Activated CD4-positive, alpha-beta T cell treated with anti-CD3 and anti-CD28 coated beads, Interleukin-2, amount 50 U/mL, for 48 hours (primary cell): ENCODE measurements at regions not wholly inside any gene's neighbourhood (a gene's known extent, or its start where the extent isn't known, plus 50 kb on each side); places are given as distances from the start of the nearest gene placed in this dataset.

Source experiments
- DNase-seq, 2 experiments: peaks; one replicate each; pipeline ENCODE4 v3.0.0-alpha.2; 2020

DNA sequence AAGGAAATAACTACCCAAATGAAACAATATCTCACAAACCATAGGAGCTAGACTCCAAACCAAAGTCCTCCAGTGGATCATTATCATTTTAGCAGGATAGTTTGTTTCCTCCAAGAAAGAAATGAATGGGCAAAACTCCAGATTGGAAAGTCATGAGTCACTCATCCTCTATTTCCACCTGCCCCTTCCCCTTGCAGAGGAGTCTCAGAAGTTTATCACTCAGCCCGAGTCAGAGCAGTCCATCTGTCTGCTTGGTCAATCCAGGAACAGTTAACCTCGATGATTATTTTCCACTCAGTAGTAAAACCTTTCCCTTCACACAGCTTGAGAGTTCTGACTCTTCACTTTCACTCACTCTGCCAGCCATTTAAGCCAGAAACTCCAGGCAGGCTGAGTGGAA, 462.2 kb downstream of the BCL11A start:
- no peak for DNase-seq

DNA sequence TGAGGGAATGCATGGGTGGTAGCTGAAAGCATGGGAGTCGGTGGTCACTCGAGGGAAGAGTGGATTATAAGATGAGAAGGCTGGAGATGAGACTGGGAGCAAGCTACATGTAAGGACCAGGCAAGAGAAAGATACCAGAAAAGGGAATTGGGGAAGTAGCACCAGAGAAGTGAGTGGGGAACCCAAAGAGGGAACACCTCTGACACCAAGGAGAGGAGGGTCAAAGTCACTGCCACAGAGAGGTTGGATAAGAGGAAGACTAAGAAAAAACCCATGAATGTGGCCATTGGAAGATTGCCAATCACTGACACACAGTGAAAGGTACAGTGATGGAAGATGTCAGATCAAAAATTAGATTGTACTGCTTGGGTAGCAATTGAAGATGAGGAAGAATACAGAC, 473.9 kb downstream of the BCL11A start:
- no peak for DNase-seq

DNA sequence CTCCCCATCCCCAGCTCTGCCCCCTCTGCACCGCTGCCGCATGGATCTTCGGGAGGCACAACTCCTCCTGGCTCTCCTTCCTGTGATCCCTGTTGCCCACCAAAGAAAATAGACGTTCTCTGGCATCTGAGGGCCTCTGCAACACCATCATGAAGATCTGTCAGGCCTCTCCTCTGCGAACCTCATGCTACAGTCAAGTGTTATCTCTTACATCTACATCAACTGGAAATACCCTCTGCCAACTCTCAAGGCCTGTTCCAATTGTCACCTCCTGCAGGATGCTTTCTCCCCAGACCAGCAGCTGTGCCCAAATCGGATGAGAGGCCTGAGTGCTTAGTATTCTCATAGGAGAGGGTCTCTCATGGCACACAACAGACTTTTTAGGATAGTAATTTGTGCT, 478.4 kb downstream of the BCL11A start:
- no peak for DNase-seq

DNA sequence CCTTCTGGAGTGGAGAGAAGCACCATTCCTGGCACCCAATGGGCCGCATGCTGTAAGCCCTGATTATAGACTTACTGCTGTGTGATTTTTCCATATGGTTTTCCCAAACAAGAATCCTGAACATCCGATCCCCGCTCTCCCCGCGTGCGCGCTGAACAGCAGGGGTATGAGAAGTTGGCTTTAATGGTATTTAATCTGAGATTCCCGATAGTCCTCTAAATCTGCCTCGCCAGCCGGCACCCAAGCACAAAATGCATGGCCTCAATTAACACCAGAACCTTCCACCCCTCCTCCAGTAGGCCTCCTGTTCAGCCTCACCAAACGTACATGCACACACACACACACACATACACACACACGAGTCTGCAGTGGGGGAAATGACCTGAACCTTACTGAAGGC, 480.3 kb downstream of the BCL11A start:
- DNase-seq: no peak

DNA sequence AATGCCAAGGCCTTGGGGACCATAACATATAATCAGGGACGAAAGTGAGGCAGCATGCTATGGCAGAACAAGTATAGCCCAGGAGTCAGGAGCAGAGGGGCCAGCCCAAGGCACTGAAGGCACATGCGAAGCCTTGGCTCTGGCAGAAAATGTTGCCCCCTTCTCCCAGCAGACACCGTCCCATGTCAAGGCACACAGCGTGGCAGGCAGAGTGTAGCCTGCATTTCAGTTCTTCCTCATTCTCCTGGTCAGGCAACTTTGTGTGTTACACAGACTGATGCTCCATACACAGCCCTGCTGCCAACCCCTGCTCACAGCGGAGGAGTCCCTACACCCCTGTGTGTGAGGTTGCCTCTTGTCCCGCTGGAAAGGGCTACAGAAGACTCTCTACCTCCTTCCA, 480.8 kb downstream of the BCL11A start:
- no peak for DNase-seq

DNA sequence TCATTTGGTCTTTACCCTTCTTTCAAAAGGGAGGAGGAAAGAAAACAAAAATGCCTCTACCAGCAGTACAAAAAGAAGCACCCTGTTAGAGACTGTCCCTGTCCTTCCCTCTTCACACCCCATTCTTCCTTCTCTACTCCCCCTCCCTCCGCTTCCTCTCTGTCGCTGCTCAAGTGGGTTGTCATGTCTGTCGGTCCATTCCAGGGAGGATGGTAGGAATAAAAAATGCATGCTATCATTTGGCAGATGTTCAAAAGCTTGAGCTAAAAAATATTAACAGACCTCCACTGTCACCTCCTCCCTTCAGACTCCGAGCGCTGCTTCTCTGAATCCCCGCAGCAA, 482.0 kb downstream of the BCL11A start:
- DNase-seq: no peak

DNA sequence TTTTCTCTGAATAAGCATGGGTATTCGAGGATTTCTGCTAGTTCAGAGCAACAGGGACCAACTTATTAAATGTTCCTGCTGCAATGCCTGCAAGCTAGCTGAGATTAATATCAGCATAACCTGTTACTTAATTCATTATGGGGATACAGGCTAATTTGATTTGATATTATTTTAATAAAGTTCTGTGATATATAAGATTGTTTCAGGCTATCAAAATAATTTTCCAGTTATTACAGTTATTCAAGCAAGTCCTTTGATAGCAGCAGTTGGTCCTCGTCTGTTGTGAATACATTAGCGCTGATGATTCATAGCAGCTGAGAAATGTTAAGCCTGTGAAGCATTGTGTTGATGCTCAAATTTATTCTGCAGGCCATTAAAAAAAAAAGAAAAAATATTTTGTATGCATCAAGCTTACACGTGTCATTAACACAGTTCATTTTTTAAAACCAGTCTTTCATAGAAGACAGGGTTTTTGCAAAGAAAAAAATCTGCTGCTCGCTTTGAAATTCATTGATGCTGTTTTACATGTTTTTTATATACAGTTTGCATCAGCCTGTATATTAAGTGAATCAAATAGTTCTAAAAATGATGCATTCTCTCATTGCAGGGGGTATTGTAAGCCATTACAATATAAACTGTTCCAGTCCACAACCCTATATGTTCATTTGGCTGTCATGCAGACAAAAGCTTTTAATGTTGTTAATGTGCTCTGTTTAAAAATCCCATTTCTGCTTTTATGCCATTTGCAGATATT, 482.5 kb downstream of the BCL11A start:
- DNase-seq: no peak

DNA sequence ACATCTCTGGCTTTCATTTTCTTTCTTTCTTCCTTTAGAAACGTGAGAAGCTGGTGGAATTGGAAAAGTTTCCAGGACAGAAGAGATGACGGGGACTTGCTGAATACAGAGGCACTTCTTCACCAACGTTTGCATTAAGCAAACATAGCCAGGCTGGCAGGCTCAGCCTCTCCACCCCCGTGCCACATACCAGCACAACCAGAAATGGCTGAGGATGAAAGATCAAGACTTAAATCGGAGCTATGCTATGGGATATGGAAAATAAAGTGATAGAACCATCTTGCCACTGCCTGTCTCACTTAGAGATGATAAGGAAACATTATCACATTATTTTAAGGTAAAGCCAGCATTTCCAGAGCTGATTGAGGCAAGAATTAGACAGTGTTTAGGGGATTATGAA, 483.3 kb downstream of the BCL11A start:
- no peak for DNase-seq

DNA sequence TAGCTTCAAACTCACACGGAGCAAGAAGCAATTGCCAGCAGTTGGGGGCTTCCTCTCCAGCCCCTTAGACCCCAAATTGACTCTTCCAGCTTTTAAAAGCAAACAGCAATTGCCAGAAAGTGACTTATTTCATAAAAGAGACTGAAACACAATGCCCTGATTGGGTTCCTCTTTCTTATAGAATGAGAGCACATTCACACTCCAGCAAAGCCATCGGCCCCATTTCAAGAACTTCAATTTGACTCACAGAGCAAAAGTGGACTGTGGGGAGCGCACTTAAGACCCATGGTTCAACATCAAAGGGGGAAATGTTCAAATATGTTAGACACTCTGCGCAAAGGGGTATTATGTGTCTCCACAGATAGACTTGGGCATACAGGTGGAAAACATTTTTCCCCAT, 484.7 kb downstream of the BCL11A start:
- no peak for DNase-seq

DNA sequence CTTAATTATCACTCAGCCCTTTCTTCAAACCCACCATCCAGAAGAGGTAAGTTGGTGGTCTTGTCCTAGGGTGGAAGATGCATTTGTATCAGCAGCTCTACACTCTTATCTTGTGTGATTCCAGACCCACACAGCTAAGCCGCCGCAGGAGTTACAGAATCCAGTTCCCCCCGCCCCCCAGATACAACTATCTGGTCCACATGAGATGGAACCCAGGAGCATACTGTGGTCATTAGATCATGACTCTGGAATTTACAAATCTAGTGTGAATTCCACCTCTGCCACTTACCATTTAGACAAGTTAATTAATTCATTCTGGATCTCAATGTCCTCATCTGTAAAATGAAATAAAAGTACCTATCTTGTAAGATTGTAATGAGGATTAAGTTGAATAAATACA, 486.4 kb downstream of the BCL11A start:
- DNase-seq: no peak

DNA sequence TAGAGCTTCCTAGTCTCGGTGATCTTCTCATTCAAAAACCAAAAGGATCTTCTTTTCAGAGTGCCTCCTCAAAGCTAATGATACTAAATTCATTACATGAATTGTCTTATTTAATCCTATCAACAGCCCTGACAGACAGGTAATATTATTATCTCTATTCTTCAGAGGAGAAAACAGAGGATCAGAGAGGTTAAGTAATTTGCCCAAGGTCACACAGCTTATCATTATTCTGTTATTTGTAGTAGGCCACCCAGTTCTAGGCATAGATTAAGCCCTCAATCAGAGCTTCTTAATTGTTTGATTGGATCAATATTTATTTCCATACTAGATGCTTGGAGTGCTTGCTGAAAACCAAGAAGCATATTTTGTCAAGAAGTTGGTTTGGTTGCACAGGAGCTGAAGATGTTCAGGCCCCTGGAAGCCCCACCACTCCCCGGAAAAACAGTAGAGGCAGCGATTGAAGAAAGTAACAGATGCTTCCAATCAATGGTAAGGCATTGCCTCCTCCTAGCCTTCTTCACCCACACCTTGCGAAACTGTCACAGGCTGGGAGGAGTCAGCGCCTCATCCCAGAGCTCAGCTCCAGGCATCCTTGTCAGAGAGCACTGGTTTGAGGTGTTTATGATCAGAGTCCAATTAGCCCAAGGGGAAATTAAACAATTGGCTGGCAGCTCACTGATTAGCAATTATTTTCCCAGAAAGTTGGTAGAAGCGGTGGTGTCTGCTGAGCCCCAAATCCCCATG, 487.2 kb downstream of the BCL11A start:
- no peak for DNase-seq

DNA sequence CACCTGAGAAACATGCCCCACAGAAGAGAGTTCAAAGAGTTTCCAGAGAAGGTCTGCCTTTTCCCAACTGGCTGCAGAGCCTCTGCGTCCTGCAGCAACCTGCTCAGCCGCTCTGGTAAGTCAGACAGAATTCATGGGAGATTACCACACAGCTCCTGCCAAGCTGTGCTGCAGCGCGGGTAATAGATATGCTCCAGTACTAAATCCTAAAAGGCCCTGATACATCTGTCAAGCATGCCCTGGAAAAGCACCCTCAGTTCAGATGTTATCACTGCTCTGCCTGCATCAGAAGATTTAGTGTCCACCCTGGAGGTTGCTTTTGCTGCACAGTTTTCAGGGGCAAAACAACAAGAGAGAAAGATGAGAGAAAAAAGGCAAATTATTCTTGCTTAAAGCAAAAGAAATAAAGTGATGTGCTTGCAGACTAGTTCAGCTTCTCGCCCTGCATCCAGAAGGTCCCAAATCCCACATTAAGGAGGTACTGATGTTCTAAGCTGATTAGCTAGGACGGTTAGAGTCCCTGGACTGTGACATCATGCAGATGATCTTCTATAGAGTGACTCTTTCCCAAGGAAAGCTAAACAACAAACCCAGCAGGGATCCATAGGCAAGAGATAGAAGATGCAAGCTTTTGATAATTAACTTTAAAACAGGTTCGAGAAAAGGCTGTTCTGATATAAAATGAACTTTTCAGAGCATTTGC, 488.6 kb downstream of the BCL11A start:
- DNase-seq: no peak

DNA sequence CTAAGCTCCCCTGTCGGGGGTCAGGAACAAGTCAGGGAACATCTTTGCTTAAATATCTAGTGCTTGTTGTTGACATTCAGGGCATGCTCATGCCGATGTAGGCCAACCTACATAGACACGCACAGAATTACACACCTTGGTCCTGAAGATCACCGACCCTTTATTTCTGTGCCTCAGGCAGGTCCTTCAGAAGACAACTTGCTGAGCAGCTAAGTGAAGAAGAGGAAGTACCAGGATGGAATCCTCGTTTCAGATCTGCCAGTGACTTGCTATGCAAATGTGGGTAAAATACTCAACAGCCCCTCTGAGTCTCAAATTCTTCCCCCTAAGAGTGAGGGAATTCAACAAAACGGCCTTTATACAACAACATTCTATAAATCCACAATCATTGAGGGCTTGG, 494.7 kb downstream of the BCL11A start:
- no peak for DNase-seq

DNA sequence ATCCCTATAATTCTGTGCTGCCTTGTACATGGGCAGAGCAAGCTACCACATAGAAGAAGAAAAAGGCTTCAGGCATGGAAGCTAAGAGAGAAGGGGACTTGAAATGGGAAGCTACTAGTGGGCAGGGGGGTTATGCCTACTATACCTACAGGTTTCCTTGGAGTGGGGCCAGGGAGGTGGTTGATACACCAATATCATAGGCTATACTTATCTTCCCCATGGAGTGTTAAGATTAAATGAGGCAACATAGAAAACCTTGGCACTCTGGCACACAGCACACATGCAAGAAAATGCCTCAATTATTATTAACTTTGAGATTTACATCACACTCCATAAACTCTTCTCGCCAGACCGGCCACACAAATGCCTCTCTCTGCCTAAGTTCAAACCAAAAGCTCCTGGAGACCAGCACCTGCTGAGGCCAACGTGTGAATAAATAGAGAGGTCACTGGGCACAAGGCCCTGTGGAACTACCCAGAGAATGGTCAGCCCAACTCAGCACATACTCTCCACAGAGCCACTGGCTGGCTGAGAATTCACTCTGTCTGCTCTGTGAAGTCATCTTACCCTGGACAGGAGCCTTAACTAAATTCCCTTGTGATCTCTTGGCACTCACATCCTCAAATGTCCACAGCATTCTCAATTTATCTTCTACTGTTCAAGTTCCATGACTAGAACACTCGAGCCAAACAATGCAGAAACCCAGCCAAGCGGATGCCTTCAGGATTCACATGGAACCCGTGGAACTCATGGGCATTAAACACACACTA, 498.7 kb downstream of the BCL11A start:
- DNase-seq: no peak

DNA sequence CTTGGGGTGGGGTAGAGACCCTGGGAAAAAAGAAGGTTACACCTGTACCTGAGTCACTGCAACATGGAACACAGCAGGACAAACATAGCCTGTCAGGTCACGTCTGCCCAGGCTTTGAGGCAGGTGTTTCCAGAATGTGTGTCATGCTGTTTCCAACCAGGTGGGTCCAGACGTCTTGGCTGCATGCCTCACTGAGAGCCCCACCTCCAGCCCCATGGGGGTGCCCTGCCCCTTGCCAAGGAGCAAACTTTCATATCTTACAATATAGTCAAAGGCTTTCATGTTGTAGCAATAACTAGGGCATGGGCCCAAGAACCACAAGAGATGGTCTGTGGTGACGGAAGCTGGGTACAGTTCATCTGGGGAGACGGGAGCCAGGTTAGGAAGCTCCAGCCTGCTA, 499.7 kb downstream of the BCL11A start:
- no peak for DNase-seq

DNA sequence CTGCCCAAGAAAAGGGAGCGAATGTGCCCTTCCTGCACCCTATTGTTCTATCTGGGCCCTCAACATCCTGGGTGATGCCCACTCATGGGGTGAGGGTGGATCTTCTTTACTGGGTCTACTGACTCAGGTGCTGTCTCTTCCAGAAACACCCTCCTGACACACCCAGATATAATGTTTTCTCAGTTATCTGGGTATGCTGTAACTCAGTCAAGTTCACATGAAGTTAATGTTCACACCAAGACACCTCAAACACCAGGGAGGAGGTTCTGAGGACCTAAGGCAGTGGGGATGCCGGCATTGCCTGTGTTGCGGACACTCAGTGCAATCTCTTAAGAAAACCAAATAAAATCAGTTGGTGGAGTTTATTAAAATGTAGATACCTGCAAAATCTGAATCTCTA, 500.9 kb downstream of the BCL11A start:
- DNase-seq: no peak

DNA sequence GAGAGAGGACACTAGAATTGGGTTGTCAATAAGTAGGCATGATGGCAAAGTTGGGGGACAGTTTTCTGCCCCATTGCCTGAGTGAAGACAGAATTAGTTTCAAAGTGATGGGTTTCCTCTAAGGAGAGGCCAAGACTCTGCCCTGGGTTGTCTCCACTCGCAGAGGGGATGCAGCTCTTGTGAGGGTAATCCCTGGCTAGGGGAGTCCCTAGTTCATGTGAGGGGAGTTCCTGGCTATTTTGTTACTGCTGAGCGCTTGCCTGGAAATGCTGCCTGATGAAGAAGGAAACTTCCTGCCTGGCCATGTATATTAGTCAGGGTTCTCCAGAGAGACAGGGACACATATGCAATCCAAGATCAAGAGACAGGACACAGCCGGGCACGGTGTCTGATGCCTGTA, 501.5 kb downstream of the BCL11A start:
- DNase-seq: no peak

DNA sequence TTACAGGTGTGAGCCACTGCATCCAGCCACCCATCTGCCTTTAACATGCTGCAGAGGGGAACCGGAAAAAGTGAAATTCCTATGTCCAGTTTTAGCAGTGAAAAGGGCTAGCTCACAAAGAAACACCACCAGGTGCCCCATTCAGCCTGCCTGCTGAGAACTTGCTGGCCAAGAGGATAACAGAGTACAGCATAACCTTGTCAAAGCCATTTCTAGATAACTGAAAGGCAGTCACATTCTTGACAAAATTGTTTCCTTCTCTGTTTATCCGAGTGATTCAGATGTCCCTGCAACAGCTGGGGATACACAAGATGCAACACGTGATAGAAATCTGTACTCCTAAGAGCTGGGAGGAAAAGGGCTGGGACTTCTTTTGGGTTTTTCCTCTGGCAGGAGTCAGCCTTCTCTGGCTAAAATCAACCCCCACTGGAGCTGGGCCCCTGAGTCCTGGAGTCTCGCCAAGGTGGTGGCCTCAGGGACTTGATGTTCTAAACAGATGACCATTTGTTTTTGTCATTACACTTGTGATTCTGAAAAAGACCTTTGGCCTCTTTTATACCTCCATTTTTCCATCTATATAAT, 505.4 kb downstream of the BCL11A start:
- DNase-seq: no peak

DNA sequence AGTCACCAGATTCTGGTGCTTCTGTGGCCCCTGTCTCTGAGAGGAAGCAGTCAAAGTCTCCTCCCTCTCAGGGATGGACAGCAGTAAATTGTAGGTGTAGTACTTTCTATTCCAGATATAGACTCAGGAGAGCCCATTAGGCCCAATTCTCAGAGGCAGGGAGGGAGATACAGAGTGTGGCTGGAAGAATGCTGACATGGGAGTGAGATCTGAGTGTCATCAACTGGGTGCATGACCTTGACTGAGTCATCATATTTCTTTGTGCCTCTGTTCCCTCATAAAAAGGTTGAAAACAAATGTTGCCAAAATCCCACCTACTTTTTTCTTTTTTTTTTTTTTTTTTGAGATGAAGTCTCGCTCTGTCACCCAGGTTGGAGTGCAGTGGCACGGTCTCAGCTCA, 506.1 kb downstream of the BCL11A start:
- no peak for DNase-seq

DNA sequence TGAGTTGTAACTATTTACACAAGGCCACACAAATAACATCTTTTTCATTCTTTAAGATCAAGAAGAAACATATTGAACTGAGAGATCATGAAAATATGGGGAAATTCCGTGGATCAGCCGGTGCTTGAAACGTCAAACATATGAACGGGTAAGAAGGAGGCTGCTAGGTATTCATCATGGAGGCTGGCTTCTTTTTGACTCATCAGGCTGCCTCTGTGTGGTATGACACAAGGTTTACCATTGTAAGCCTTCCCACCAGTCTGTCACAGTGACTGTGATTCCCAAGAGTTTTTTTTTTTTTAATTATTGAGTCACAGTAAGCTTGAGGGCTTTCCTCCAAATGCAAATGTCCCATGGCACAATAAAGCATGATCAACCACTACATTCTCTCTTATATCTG, 506.9 kb downstream of the BCL11A start:
- DNase-seq: no peak

DNA sequence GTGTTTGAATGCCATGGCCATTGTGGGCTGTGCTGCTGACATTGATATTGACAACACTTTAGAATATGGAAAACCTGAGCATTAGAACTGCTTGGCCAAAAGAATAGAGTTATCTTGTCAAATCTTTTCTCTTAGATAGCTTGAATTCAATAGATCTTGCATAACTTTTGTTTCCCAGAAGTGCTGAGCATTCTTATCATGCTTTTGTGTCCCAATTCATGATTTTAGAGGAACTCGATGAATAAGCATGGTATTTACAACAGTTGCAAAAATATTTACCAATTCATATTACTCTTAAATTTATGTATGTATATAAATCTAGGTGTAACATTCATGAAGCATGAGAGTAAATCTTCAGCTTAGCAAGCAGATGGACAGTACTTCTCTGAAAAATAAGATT, 508.0 kb downstream of the BCL11A start:
- no peak for DNase-seq

DNA sequence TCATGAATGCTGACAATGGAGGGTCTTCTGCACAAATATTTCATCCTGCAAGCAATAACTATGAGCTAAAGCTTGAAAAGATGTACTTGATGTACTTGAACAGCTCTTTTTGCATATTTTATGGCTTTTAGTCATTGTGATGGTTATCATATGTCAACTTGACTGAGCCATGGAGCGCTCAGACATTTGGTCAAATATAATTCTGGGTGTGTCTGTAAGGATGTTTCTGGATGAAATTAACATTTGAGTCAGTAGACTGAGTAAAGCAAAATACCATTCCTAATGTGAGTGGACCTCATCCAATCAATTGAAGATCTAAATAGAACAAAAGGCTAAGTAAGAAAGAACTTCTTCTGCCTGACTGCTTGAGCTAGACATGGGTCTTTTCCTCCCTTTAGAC, 509.0 kb downstream of the BCL11A start:
- no peak for DNase-seq

DNA sequence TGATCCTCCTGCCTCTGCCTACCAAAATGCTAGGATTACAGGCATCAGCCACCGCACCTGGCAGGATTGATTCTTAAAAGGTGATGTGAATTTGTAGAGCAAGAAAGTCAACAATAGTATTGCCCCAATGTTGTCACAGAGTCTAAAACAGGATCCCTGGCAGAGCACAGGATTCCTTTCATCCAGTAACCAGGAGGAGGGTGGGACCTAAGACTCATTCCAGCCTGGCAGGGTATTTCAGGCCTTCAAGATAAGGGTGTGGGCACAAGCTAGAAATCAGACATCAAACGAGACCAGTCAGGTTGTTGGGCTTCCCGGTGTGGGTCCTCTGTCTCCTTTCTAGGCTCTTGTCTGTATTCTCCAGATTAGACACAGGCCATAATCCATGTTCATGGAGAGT, 511.4 kb downstream of the BCL11A start:
- DNase-seq: no peak
